Fibroblast of skin of left quadriceps (primary cell): ENCODE measurements at regions not wholly inside any gene's neighbourhood (a gene's known extent, or its start where the extent isn't known, plus 50 kb on each side); places are given as distances from the start of the nearest gene placed in this dataset.

Experiments used
- DNase-seq, 2 experiments: peaks; one replicate each; pipeline ENCODE4 v3.0.0-alpha.2; 2013; ENCODE audit warnings: low read depth in 2 of 2

GRCh38 chr4:45985038-45985437 is 138.8 kb downstream of the GABRG1 start:
- no peak for DNase-seq

GRCh38 chr4:45971108-45971507 is 152.7 kb downstream of the GABRG1 start:
- no peak for DNase-seq

GRCh38 chr4:45957353-45957752 is 166.5 kb downstream of the GABRG1 start:
- no peak for DNase-seq

GRCh38 chr4:45954276-45954675 is 169.6 kb downstream of the GABRG1 start:
- no peak for DNase-seq

GRCh38 chr4:45951153-45951552 is 172.7 kb downstream of the GABRG1 start:
- DNase-seq: no peak

- DNase-seq: no peak
Measured at GRCh38 chr4:45946699-45947098, 177.2 kb downstream of the GABRG1 start.

GRCh38 chr4:45944000-45944399 is 179.9 kb downstream of the GABRG1 start:
- no peak for DNase-seq

GRCh38 chr4:45939056-45939455 is 184.8 kb downstream of the GABRG1 start:
- no peak for DNase-seq

- DNase-seq: no peak
Measured at GRCh38 chr4:45931154-45931553, 192.7 kb downstream of the GABRG1 start.

- no peak for DNase-seq
Measured at GRCh38 chr4:45927641-45928040, 196.2 kb downstream of the GABRG1 start.

GRCh38 chr4:45925809-45926208 is 198.0 kb downstream of the GABRG1 start:
- DNase-seq: no peak

GRCh38 chr4:45920861-45921260 is 203.0 kb downstream of the GABRG1 start:
- DNase-seq: no peak

- DNase-seq: no peak
Measured at GRCh38 chr4:45910511-45910910, 213.3 kb downstream of the GABRG1 start.

- DNase-seq: no peak
Measured at GRCh38 chr4:45897946-45898585, 225.8 kb downstream of the GABRG1 start.

GRCh38 chr4:45883421-45883820 is 240.4 kb downstream of the GABRG1 start:
- DNase-seq: no peak

- DNase-seq: no peak
Measured at GRCh38 chr4:45876235-45876890, 247.5 kb downstream of the GABRG1 start.

GRCh38 chr4:45869184-45869583 is 254.7 kb downstream of the GABRG1 start:
- DNase-seq: no peak

- no peak for DNase-seq
Measured at GRCh38 chr4:45865781-45866180, 258.1 kb downstream of the GABRG1 start.

GRCh38 chr4:45855857-45856256 is 268.0 kb downstream of the GABRG1 start:
- DNase-seq: no peak

- DNase-seq: no peak
Measured at GRCh38 chr4:45846016-45846415, 277.8 kb downstream of the GABRG1 start.

GRCh38 chr4:45841791-45842190 is 282.1 kb downstream of the GABRG1 start:
- DNase-seq: no peak

- no peak for DNase-seq
Measured at GRCh38 chr4:45831692-45832091, 292.2 kb downstream of the GABRG1 start.

GRCh38 chr4:45803994-45804393 is 319.9 kb downstream of the GABRG1 start:
- no peak for DNase-seq

- no peak for DNase-seq
Measured at GRCh38 chr4:45795135-45795534, 328.7 kb downstream of the GABRG1 start.
